NAMALWA (cell line): ENCODE measurements at regions not wholly inside any gene's neighbourhood (a gene's known extent, or its start where the extent isn't known, plus 50 kb on each side); places are given as distances from the start of the nearest gene placed in this dataset.
"Not testable (repeated sequence)": the region's sequence is repeated elsewhere in the genome, so short reads cannot be mapped to it uniquely, and the experiment has no call there.

Source experiments
- DNase-seq: peaks from one replicate; pipeline ENCODE4 v3.0.0-alpha.2; 2015; ENCODE audit warnings: low spot score

DNA sequence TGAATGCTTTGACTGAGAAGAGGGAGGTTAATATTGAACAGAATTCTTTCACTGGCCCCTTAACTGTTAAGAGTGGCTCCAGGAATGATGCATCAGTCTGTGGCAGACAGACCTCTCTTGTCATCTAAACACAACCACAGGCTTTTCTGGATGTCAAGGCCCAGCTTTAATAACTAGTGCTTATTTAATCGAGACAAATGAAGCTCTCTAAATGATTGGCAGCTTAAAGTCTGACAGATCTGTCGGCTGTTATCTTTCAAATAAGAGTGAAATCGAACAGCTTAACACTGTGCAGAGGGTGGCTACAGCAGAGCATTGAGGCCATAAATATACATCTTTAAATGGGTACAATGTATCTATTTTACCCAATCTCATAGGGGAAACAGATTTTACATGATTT, 500.8 kb upstream of the PABPC4L start:
- no peak for DNase-seq

DNA sequence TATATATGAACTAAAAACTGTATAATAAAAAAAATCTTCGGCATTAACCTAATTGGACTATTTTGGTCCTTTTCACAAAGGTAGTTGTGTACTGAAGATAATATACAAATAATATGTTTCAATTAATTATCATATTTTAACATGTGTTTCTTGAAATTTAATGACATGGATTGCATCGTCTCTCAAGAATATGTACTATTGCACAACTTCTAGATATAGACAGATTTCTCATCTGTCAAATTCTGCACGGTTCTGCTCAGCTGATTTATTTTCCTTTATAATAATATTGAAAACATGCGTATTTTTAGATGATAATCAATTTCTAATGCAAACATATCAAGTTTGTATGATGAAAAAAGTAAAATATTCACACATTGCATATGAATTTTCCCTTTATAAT, 498.7 kb upstream of the PABPC4L start:
- no peak for DNase-seq

DNA sequence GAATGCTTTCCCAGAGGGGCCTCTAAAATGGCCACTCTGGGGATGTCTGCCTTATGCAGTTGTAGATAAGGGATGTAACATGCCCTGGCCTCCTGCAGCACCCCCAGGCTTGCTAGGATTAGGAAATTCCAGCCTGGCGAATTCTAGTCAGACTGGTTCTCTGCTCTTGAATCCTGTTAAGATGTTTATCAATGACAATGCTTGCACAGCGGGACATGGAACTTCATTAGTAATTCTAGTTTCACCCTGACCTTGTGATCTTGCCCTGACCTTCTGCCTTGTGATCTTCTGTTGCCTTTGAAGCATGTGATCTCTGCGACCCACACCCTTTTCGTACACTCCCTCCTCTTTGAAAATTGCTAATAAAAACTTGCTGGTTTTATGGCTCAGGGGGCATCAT, 497.2 kb upstream of the PABPC4L start:
- not testable (repeated sequence) for DNase-seq

DNA sequence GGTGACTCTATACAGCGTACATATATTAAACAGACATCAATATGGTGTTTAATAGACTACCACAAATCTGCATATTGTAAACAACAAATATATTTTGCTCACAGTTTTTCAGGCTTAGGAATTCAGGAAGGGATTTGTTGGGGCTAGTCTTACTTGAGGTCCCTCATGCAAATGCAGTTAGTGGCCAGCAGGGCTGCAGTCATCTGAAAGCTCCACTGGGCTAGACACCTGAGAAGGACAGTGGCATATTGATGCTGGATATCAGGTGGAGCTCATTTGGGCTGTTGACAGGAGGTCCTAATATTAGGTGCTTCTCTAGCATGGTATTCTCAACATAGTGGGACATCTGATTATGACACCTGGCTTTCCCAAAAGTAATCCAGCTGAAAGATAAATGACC, 493.8 kb upstream of the PABPC4L start:
- no peak for DNase-seq

DNA sequence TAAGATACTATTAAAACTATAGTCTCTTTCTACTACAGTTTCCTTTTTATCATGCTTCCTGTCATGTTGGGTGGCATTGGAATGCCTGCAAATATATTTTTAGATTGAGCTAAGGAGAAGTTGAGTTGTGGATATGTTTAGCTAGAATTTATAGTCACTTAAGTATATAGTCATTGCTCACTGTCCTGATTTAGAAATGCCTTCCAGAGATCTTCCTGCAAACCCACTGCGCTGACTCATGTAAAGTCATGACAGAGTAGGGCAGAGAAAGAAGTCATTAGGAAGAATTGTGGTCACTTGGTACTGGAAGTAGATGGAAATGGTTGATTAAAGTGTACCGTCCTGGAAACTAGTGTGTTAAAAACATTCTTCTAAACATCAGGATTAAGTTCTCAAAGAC, 490.3 kb upstream of the PABPC4L start:
- no peak for DNase-seq

DNA sequence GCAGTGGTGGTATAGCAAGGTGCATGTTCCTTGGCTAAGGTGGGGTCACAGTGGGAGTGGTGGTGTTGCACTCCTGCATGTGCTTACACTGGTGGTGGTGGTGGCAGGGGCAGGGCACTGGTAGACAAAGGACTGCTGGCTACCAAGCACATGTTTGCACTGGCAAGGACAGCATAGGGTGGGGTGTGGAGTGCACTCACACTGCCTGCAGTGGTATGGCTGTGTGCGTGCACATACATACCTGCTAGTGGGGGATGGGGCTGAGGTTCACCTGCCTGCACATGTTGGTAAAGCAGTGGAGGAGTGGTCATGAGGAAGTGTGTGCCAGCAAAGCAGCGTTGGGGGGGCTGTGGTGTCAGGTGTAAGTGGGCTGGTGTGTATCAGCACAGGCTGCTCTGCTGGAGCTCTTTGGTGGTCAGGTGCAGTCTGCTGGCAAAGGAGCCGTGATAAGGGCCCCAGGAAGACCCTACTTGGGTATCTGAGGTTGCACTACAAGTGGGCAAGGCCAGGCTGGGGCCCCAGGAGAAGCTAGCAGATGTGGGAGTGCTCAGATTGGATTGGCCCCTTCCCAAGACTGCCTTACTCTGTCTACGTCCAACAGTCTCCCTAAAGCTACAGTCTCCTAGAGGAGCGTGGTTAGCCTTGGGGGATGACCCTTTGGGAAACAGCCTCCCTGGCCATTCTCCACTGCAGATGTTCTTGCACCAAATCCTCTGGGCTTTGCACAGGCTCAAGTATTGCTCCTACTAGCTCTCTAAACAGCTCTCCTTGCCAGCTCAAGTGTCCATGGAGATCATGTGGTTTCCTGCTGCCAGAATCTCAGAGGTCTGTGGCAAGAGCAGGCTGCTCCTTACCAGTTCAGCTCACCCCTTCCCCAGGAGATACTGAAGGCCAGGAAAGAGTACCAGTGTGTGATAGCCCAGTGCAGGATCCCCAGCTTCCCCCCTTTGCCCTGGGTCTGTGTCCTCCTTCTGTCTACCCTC, 486.3 kb upstream of the PABPC4L start:
- DNase-seq, result no peak

DNA sequence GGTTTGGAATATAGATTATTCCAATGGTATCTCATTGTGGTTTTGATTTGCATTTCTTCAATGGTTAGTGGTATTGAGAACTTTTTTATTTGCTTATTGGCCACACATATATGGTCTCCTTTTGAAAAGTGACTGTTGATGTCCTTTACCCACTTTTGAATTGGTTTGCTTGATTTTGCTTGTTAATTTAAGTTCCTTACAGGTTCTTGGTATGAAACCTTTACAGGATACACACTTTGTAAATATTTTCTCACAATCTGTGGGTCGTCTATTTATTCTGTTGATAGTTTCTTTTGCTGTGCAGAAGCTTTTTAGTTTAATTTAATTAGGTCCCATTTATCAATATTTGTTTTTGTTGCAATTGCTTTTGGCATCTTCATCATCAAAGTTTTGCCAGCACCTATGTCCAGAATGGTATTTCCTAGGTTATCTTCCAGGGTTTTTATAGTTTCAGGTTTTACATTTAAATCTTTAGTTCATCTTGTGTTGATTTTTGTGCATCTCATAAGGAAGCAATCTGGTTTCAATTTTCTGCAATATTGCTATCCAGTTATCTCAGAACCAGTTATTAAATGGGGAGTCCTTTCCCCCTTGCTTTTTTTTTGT, 475.7 kb upstream of the PABPC4L start:
- DNase-seq, result no peak

DNA sequence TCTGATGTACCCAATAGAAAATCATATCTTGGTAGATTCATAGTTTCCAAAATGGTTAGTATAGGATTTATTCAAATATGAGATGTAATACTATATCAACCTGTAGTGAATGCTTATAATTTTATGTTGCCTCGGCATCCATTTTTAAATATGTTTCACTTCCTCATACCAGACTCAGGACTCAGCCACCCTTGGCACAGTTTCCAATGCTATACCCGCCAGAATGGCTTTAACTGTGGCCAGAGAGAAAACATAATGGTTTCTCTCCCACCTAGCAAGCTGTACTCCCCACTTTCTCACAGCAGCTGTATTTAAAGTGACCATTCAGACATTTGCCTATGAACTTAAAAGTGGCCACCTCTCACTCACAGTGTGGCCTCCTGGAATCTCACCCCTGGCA, 466.6 kb upstream of the PABPC4L start:
- peak; percentile 20 for DNase-seq

DNA sequence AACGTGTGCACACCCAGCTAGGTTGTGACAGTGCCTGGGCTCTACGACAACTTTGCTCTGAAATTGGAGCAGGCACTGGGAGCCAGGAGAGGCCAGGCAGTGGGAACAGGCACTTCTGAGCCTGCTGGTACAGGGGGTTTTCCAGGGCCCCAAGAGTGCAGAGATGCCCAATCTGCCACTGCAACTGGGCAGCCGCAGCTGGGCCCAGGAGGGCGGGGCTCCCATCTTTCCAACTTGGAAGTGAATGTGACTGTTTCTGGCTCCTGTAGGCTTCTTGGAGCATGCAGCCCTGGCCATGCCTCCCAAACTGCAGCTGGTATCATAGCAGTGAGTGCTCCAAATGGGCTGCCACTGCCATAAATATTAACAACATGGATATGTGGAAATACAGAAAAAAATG, 465.1 kb upstream of the PABPC4L start:
- no peak for DNase-seq

DNA sequence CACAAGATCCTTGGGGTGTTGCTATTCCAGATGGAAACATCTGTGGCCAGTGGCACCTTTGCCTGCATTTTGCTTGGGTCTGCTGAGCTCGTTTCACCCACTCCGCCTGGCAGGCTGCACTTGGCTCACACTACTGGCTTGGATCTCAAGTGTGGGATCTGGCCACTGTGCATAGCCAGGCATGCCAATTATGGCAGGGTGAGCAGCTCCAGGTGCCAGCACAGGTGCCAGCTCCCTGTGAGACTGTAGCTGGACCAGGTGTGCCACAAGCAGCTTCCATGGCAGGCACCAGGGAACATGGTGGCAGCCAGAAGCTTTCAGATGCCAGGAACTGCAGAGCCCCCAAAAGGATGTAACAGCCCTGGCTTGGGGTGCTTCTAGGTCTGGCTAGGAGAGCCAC, 463.8 kb upstream of the PABPC4L start:
- no peak for DNase-seq

DNA sequence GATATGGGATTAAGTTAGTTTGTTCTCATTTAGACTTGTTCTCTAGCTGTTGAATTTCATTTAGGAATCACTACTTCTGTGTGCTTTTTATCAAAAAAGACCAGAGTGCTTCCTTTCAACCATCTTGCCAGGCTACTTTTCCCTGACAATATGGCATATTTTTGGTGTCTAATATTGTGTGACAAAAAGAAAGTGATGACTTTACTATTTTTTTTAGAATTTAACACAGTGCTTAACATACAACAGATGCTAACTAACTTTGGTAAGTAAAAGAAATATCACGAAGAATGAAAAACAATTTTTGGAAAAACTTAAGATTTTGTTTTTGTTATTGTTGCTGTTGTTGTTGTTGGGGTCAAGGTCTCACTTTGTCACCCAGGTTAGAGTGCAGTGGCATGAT, 462.2 kb upstream of the PABPC4L start:
- no peak for DNase-seq

DNA sequence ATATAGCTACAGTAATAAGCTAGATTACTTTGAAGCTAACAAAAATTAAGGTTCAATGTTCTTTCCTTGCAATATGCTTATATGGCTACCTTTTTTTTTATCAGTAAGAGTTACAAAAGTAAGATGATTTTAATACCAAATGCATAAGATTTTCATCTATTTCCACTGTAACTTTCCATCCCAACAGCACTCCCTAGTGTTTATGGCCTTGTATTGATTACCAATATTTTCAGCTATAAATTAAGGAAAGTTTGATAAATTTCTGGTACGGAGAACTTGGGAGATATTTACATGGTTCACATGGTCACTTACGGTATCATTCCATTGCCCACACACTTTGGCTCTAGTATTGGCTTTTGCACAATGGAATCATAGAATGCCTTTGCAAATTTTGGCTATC, 448.9 kb upstream of the PABPC4L start:
- no peak for DNase-seq

DNA sequence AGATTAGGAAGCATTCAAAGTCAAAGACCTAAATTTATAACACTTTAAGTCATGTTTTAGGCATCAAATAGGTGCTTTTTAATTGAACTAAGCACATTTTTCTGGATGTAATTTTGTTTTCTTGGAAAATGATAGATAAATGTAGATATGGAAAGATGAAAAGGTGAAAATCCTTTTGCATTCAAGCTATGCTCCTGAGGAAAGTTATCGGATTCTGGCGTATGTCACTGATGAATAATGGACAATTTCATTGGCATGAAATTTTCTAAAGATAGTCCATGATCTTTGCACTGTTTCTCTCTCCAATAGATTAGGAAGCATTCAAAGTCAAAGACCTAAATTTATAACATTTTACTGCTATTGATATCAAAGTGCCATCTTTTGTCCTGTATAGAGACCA, 444.2 kb upstream of the PABPC4L start:
- no peak for DNase-seq

DNA sequence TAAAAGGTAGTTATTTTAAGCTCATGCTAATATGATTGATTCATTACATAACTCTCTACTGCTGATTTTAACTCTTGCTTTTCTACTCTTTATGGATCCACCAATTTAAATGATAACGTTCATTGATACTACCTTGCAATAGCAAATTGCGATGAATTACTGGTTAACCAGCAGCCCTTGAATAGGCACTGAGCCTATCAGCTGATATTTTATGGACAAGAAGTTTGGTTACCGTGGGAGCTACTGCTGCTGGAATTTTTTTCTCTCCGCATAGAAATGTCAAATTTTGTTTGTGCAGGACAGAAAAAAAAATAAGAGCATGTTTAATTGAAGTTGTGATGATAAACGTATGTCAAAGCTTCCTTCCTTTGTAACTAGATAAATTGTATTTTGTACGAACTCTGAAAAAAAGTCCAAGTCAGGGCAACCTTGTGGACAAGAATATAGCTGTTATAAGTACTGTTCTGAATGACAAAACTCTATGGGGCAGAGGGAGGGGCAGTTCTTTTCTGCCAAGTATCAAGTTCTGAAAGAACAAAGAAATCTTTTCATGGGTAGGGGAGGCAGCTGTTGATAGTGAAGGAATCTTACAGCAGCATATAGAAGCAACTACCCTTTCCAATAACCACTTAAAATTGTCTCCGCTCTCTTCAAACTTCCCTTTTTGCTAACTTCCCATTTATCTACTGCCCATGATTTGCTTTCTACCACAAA, 434.9 kb upstream of the PABPC4L start:
- no peak for DNase-seq

DNA sequence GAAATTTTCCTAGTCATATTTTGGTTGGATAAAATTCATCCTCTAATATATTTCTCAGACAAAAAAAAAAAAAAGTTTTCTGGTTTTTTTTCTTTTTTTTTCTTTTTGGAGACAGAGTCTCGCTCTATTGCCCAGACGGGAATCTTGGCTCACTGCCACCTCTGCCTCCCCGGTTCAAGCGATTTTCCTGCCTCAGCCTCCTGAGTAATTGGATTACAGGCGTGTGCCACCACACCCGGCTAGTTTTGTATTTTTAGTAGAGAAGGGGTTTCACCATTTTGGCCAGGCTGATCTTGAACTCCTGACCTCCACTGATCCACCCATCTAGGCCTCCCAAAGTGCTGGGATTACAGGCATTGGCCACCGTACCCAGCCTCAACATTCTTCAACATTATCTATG, 432.7 kb upstream of the PABPC4L start:
- no peak for DNase-seq

DNA sequence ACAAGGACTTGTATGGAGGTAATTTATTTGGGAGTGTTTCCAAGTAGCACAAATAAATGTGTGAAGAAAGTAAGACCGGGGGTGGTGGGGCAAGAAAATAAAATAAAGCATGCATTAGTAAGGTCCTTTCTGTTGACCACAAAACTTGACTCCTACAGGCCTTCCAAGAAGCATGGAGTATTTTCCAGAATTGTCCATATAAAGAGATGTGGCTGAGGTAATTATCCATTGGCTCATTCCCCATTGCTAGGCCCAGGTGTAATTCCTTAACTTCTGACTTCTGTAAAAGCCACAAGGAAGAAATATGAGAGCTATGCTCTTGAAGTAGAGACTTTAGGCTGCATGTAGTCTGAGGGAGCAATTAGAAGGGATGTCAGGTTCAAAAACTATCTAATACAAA, 430.5 kb upstream of the PABPC4L start:
- DNase-seq, result no peak

DNA sequence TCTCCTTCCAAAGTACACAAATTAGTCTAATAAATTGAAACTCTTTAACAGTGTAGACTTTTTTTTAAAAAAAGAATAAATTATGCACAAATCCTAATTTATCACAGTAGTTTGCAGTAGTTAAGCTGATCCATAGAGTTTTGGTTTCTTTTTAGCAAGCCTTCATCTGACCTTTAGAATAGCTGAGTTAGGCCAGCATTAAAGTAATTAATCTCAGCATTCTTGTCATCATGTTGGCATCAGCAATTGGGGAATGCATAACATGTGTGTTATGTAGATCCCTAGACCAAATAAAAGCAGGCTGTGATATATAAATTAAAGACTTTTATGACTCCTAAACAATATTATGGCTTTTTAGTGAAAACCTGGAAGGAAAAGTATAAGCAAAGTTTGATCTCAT, 426.5 kb upstream of the PABPC4L start:
- DNase-seq, result no peak

DNA sequence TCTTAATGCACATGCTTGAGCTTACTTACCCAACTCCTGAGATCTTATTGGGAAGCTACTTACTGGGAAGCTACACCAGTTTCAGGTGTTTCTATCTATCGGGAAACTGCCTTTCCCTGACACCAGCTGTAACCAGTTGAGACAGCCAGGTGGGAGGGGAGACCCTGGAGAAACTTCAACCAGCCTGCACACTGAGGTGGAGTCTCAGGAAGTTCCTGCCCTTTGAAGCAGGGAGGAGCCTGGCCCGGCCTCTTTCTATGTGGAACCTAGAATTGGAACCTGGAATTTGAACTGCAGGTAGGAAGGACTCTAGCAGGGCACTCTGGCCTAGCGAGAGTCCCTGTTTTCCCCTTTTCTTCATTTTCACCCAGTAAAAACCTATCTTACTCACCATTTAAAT, 425.8 kb upstream of the PABPC4L start:
- DNase-seq, result no peak

DNA sequence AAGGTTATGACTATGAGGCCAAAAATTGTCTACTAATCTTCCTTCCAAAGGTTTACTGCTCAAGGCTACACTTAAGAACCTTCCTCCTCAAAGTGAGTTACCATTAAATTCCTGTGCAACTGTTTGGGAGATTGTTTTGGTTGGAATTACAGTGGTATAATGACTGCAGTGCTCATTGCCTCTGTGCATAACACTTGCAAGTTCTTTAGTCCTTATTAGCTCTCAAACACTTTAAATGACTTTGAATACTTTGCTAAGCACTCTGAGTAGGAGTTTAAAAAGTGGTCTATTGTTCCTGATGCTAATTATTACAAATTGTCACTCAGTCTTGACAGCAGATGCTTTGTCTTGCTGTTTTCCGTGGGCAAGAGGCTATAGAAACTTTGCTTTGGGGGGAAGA, 422.8 kb upstream of the PABPC4L start:
- DNase-seq, result no peak

DNA sequence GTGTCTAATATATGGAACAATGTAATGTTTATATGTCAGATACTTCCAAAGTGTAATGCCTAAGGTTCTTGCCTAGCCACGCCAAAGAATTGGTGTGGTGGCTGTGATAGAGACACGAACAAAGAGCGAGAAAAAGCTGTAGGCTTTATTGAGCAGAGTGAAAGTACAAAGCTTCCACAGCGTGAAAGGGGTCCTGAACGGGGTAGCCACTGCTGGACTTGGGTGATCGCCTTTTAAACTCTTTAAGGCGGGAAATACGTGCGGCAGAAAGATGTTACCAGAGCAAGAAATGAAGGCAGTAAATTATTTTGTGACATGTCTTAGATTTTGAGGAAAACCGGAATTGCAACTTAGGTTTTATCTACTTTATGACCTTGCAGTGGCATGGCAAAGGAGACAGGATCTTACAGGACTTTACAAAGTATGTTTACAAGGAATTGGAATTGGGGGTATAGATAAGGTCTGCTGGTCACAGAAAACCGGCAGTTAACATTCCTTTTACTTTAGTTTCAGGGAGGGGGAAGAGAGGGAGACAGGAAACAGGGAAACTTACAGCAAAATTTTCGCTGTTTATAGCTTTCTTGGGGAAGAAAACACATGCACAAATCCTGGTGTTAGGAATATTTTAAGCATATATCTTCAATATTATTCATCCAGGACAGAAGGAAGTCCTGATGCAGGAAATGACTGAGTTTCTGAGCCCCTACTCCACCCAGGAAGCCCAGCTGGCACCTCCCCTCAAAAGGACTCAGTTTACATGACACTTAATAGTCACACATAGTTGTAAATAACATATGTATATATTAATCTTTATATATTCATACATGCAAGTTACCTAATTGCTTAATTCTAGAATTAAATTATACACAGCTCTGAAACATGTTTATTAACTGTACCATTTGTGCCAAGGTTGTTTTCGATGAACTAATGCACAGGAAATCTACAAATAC, 421.3 kb upstream of the PABPC4L start:
- DNase-seq, result not testable (repeated sequence)

DNA sequence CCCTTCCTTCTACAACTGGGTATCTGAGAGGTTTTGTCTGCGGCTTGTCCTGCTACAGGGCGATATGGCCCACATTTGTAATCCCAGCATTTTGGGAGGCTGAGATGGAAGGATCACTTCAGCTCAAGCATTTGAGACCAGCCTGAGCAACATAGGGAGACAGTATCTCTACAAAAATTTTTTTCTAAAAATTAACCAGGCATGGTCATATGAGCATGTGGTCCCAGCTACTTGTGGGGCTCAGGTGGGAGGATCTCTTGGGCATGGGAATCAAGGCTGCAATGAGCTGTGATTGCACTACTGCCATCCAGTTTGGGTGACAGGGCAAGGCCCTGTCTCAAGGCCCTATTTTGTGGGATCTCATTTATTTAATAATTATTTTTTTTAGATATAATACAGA, 420.6 kb upstream of the PABPC4L start:
- no peak for DNase-seq

DNA sequence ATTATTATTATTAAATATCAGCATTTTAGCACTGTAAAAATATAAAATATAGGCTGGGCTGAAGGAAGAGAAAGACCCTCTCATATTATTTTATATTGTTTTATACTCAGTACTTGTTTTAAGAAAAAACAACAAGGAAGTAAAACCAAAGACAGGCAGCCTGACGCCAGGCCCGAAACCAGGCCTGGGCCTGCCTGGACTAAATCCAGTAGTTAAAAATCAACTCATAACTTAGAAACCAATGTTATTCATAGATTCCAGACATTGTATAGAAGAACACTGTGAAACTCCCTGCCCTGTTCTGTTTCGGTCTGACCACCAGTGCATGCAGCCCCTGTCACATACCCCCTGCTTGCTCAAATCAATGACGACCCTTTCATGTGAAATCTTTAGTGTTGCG, 420.1 kb upstream of the PABPC4L start:
- DNase-seq, result not testable (repeated sequence)
